ENCODE measurements at regions not wholly inside any gene's neighbourhood (a gene's known extent, or its start where the extent isn't known, plus 50 kb on each side); places are given as distances from the start of the nearest gene placed in this dataset.

GRCh38 chr6:43895656-43896328 lies 125.8 kb downstream of the VEGFA start:
- Histone ChIP-seq H3K9me3 (no peaks in the 10 kb centered on the region), H3K36me3 (no peaks in the 10 kb centered on the region), H3K27me3 (no peaks in the 10 kb centered on the region), H3K4me1 (peaks cover 0 to 2% of the 10 kb centered on the region in 2 donors), H3K27ac (no peak overlapping the region), H3K4me3 (no peak overlapping the region)
- DNase-seq (no peak), ATAC-seq (no peak)
- intact Hi-C loops (cut with DNase I; ENCODE audit: low total_unique reads) (no loop called here), in situ Hi-C loops (cut with MboI; ENCODE audit: low sequenced_read_pairs in 4 of 4) (no loop called here)
- TF ChIP-seq CTCF (IDR thresholded peaks at IDR 0.05 in 4 of 5, conservative IDR thresholded peaks at IDR 0.05 in 1 of 5), result no peak
- no peak for TF ChIP-seq POLR2A (IDR thresholded peaks at IDR 0.05)

- in situ Hi-C loops (cut with MboI; ENCODE audit: low sequenced_read_pairs in 4 of 4), result no loop called here
- Histone ChIP-seq H3K27me3 (no peaks in the 10 kb centered on the region), H3K36me3 (no peaks in the 10 kb centered on the region), H3K4me1 (peaks cover 10 to 12% of the 10 kb centered on the region in 2 donors), H3K4me3 (no peak overlapping the region), H3K9me3 (no peaks in the 10 kb centered on the region), H3K27ac (no peak overlapping the region)
- intact Hi-C loops (cut with DNase I; ENCODE audit: low total_unique reads), result no loop called here
- TF ChIP-seq POLR2A (IDR thresholded peaks at IDR 0.05), result no peak
- no peak for TF ChIP-seq CTCF (IDR thresholded peaks at IDR 0.05 in 4 of 5, conservative IDR thresholded peaks at IDR 0.05 in 1 of 5)
- ATAC-seq (no peak), DNase-seq (no peak)
These were observed 123.1 kb downstream of the VEGFA start for GRCh38 chr6:43893073-43893472.

DNA sequence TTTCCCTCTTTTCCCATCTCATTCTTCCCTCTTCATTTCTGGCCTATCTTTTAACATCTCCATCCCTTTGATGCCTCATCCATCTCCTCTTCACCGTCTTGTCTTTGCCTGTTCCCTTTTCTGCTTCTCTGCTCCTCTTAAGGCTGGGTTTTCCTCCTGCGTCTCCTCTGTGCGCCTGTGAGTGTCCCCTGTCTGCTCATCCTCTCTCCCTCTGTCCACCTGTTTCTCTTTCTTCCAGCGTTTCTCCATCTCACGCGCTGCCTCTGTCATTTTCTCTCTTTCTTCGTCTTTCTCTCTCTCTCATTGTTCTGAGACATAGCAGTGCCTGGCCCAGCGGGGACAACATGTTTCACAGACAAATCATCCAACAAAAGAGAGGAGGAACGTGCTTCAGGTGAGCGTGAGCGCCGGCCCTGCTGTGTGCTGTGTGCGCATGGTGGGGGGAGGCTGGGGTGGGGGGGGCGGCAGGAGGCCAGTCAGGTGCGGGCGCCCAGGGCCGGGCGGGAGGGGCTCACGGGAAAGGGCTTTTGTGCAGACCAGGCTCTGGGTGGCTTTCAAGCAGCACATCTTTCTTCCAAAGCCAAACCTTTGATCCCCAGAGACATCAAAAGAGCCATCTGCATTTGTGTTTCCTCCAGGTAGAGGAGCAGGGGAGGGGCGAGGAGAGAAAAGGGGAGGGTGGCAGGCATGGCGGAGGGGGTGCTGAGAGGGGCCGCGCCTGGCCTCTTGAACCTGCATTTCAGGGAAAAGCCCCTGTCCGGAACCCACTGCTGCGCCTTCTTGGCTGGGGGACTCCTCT lies 121.3 kb downstream of the VEGFA start:
- no peak for DNase-seq
- H3K4me3 ChIP-seq, result no peak overlapping the region
- intact Hi-C loops (cut with DNase I; ENCODE audit: low total_unique reads) (no loop called here), in situ Hi-C loops (cut with MboI; ENCODE audit: low sequenced_read_pairs in 4 of 4) (no loop called here)
- no peaks in the 10 kb centered on the region for H3K27me3 ChIP-seq
- ATAC-seq, result no peak
- TF ChIP-seq POLR2A (IDR thresholded peaks at IDR 0.05) (no peak), CTCF (IDR thresholded peaks at IDR 0.05 in 4 of 5, conservative IDR thresholded peaks at IDR 0.05 in 1 of 5) (no peak)
- H3K27ac ChIP-seq, result no peak overlapping the region
- peaks cover 22 to 24% of the 10 kb centered on the region in 2 donors for H3K4me1 ChIP-seq
- H3K9me3 ChIP-seq, result no peaks in the 10 kb centered on the region
- no peaks in the 10 kb centered on the region for H3K36me3 ChIP-seq

GRCh38 chr6:43890197-43891062 lies 120.4 kb downstream of the VEGFA start:
- H3K36me3 ChIP-seq, result no peaks in the 10 kb centered on the region
- H3K27ac ChIP-seq, result no peak overlapping the region
- no peak overlapping the region for H3K4me3 ChIP-seq
- peaks cover 22 to 24% of the 10 kb centered on the region in 2 donors for H3K4me1 ChIP-seq
- TF ChIP-seq CTCF (IDR thresholded peaks at IDR 0.05 in 4 of 5, conservative IDR thresholded peaks at IDR 0.05 in 1 of 5) (no peak), POLR2A (IDR thresholded peaks at IDR 0.05) (no peak)
- intact Hi-C loops (cut with DNase I; ENCODE audit: low total_unique reads), result no loop called here
- DNase-seq, result no peak
- no peak for ATAC-seq
- no peaks in the 10 kb centered on the region for H3K9me3 ChIP-seq
- in situ Hi-C loops (cut with MboI; ENCODE audit: low sequenced_read_pairs in 4 of 4), result no loop called here
- no peaks in the 10 kb centered on the region for H3K27me3 ChIP-seq
